HG02981 (cell line): ENCODE measurements at regions not wholly inside any gene's neighbourhood (a gene's known extent, or its start where the extent isn't known, plus 50 kb on each side); places are given as distances from the start of the nearest gene placed in this dataset.
"Not testable (repeated sequence)": the region's sequence is repeated elsewhere in the genome, so short reads cannot be mapped to it uniquely, and the experiment has no call there.

ENCODE experiments used
- ATAC-seq: cut with Tn5 transposase; IDR thresholded peaks from one replicate; pipeline ENCODE4 v1.9.1; 2021; ENCODE audit warnings: mild to moderate bottlenecking, moderate library complexity; ENCODE audit not compliant: unreplicated experiment

- no peak for ATAC-seq
Measured at GRCh38 chr2:153420394-153420793, 58.2 kb downstream of the RPRM start.

- no peak for ATAC-seq
Measured at GRCh38 chr2:153417077-153417476, 61.5 kb downstream of the RPRM start.

GRCh38 chr2:153416071-153416470 lies 62.5 kb downstream of the RPRM start:
- ATAC-seq: no peak

- ATAC-seq: no peak
Measured at GRCh38 chr2:153408710-153409385, 69.7 kb downstream of the RPRM start.

GRCh38 chr2:153405196-153405595 lies 73.4 kb downstream of the RPRM start:
- no peak for ATAC-seq

GRCh38 chr2:153404792-153405191 lies 73.8 kb downstream of the RPRM start:
- ATAC-seq: no peak

- no peak for ATAC-seq
Measured at GRCh38 chr2:153403940-153404339, 74.6 kb downstream of the RPRM start.

- not testable (repeated sequence) for ATAC-seq
Measured at GRCh38 chr2:153403352-153403751, 75.2 kb downstream of the RPRM start.

- ATAC-seq: no peak
Measured at GRCh38 chr2:153394686-153395085, 83.9 kb downstream of the RPRM start.

- ATAC-seq: no peak
Measured at GRCh38 chr2:153394247-153394646, 84.3 kb downstream of the RPRM start.

- no peak for ATAC-seq
Measured at GRCh38 chr2:153393518-153393917, 85.0 kb downstream of the RPRM start.

- no peak for ATAC-seq
Measured at GRCh38 chr2:153391131-153391530, 87.4 kb downstream of the RPRM start.

- no peak for ATAC-seq
Measured at GRCh38 chr2:153388246-153388645, 90.3 kb downstream of the RPRM start.

GRCh38 chr2:153387203-153387602 lies 91.4 kb downstream of the RPRM start:
- no peak for ATAC-seq

GRCh38 chr2:153386481-153386897 lies 92.1 kb downstream of the RPRM start:
- ATAC-seq: no peak

GRCh38 chr2:153373510-153374279 lies 104.9 kb downstream of the RPRM start:
- ATAC-seq: peak; percentile 48

GRCh38 chr2:153360239-153360638 lies 118.3 kb downstream of the RPRM start:
- no peak for ATAC-seq

GRCh38 chr2:153354377-153354776 lies 124.2 kb downstream of the RPRM start:
- no peak for ATAC-seq

- ATAC-seq: no peak
Measured at GRCh38 chr2:153349603-153350002, 129.0 kb downstream of the RPRM start.

GRCh38 chr2:153347818-153348495 lies 130.6 kb downstream of the RPRM start:
- ATAC-seq: no peak

GRCh38 chr2:153320879-153321278 lies 157.7 kb downstream of the RPRM start:
- ATAC-seq: no peak

- no peak for ATAC-seq
Measured at GRCh38 chr2:153311432-153311831, 167.1 kb downstream of the RPRM start.
